Kidney capillary endothelial cell (primary cell): ENCODE measurements at regions not wholly inside any gene's neighbourhood (a gene's known extent, or its start where the extent isn't known, plus 50 kb on each side); places are given as distances from the start of the nearest gene placed in this dataset.
"Not testable (repeated sequence)": the region's sequence is repeated elsewhere in the genome, so short reads cannot be mapped to it uniquely, and the experiment has no call there.

Experiments
- DNase-seq: peaks from one replicate; pipeline ENCODE4 v3.0.0-alpha.2; 2018; ENCODE audit warnings: low spot score

GRCh38 chr4:33071535-33071934, 2351.4 kb downstream of the PCDH7 start:
- no peak for DNase-seq

GRCh38 chr4:33072298-33073089, 2352.3 kb downstream of the PCDH7 start:
- DNase-seq, result no peak

GRCh38 chr4:33073811-33074210, 2353.6 kb downstream of the PCDH7 start:
- DNase-seq, result no peak

GRCh38 chr4:33078145-33078544, 2358.0 kb downstream of the PCDH7 start:
- no peak for DNase-seq

DNA sequence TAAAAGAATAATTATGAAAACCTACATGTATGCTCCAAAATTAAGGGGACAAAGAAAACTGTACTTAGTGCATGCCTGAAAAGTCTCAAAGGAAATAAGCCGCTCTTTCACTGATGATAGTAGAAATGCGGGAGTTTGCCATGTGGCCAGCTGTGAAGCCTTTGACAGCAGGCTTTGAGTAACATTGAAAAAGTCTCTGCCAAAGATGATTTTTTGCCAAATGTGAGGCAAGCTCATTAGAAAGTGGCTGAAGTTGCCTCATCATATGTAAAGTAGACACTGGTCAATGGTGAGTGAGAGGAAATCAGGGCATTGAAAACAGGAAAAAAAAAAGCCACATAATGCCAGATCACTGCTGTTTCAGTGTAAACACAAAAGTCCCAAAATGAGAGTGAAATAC, 2360.1 kb downstream of the PCDH7 start:
- no peak for DNase-seq

DNA sequence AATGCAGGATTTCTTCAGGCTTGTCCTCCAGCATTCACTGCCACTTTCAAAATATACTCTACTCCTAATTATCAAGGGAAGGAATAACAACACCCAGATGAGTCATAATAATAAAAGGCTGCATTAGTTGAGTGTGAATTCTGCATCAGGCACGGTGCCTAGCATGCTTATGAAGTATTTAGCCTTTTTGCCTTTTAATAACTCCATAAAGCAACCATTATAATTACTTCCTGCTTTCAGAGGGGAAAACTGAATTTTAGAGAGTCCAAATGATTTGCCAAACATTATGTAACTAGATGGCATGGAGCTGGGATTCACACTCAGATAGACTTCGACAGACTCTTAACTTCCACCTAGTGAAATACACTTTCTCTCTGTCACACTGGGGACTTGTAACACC, 2365.5 kb downstream of the PCDH7 start:
- DNase-seq, result no peak

DNA sequence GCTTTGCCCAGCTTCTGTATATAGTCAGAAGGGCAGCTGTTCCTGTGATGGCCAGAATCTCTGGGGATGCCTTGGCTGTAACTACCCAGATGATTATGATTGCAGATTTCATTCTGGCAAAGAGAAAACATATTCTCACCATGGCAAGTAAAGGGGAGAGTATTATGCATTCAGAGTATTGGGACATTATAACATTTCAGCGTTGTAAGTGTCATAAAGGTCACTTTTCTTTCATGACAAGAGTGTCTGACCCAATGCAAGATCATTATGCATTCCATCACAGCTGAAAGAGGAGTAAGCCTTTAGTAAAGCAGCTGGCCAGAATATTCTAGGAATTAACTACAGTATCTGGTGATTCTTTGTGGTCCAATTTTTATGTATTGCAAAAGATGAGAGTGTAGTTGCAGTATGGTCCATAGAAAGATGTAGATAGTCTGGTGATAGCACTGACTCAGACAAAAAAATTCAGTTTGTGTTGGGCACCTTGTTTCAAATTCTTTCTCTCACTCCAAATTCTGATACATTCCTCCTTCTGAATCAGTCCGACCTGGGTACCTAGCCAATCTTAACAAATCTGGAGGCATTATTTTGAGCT, 2366.3 kb downstream of the PCDH7 start:
- DNase-seq, result no peak

GRCh38 chr4:33088713-33089112, 2368.5 kb downstream of the PCDH7 start:
- no peak for DNase-seq

DNA sequence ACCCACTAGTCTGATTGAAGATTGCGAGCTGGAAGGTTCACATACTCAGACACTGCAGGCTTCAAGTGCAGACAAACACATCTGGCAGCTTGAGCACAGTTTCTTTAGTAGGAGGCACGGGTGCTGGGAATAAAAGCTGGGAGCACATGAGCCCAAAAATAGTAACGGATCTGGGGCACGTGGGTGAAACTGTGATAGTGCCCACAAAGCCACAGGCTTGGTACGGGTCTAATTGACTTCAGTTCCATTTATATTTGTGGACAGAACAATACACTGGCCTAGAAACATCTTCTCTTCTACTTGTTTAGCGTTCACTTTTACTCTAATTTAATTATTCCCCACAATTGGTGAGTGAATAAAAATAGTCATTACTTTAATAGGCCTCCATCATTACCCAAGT, 2370.7 kb downstream of the PCDH7 start:
- no peak for DNase-seq

DNA sequence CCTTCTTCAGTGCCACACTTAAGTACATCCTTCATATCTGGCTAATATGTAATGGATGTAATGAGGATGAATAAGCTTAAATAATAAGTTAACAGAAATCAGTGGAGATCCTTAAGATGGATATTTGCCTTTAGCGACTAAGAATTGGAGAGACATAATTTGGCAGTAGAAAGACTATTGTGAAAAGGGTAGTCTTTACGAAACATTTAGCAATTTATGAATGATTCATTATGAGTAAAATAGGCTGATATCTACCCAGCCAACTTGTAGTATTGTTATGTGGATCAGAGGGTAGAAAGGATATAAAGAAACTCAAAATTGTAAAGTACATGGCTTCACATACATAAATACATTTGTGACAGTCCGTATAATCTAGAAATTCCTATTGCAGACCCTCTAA, 2371.8 kb downstream of the PCDH7 start:
- no peak for DNase-seq

GRCh38 chr4:33104273-33104672, 2384.1 kb downstream of the PCDH7 start:
- no peak for DNase-seq

- no peak for DNase-seq
Observed at GRCh38 chr4:33107814-33108213, 2387.6 kb downstream of the PCDH7 start.

- no peak for DNase-seq
Observed at GRCh38 chr4:33111117-33111516, 2390.9 kb downstream of the PCDH7 start.

DNA sequence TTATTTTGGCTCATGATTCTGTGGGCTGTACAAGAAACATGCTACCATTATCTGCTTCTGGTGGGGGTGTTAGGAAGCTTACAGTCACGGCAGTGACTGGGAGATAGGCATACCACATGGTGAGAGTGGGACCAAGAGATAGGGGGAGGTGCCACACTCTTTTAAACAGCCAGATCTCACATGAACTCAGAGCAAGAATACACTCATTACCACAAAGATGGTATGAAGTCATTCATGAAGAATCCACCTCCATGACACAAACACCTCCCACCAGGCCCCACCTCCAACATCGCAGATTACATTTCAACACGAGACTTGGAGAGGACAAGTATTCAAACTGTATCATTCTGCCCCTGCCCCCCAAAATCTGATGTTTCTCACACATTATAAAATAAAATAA, 2396.7 kb downstream of the PCDH7 start:
- no peak for DNase-seq

GRCh38 chr4:33126002-33126401, 2405.8 kb downstream of the PCDH7 start:
- no peak for DNase-seq

DNA sequence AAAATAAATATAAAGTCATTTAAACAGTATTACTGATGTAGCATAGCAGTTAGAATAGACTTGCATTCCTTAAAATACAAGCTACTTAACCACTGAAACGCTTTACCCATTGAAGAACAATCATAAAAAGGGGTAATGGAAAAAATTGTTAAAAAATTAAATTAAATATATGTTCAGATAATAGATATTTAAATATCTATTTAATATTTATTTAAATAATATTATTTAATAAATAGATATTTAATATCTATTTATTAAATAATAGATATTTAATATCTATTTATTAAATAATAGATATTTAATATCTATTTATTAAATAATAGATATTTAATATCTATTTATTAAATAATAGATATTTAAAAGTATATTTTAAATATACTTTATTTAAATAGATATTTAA, 2410.5 kb downstream of the PCDH7 start:
- DNase-seq, result not testable (repeated sequence)

DNA sequence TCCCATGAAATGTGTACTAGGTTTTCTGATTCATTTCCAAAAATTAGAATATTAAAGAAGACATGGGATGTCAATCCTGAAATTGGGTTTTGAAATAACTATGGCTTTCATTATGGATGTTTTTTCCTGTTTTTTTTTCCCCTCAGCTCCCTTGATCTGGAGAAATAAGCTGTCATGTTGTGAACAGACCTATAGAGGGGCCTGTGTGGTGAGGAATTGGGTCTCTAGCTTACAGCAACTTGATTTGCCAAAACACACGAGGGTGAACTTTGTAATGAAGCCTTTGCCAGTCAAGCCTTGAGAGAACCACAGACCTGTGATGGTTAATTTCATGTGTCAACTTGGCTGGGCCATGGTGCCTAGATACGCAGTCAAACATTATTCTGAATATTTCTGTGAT, 2413.6 kb downstream of the PCDH7 start:
- DNase-seq, result no peak

- no peak for DNase-seq
Observed at GRCh38 chr4:33134366-33134765, 2414.2 kb downstream of the PCDH7 start.

- DNase-seq, result no peak
Observed at GRCh38 chr4:33149658-33150524, 2429.7 kb downstream of the PCDH7 start.

GRCh38 chr4:33150525-33150910, 2430.3 kb downstream of the PCDH7 start:
- no peak for DNase-seq

DNA sequence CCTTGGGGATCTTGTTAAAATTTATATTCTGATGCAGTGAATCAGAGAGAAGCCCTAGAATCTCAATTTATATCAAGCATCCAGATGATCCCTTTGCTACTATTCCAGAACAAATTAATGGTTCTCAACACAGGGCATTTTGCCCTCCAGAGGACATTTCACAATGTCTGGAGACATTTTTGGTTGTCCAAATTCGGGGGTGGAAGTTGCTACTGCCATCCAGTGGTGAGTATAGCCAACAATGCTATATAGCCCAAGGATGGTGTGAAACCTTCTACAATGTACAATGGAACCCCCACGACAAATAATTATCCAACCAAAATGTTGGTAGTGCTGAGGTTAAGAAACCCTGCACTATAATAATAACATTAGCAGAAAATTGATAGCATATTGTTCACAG, 2440.0 kb downstream of the PCDH7 start:
- DNase-seq, result no peak

GRCh38 chr4:33161202-33161601, 2441.0 kb downstream of the PCDH7 start:
- DNase-seq, result no peak

DNA sequence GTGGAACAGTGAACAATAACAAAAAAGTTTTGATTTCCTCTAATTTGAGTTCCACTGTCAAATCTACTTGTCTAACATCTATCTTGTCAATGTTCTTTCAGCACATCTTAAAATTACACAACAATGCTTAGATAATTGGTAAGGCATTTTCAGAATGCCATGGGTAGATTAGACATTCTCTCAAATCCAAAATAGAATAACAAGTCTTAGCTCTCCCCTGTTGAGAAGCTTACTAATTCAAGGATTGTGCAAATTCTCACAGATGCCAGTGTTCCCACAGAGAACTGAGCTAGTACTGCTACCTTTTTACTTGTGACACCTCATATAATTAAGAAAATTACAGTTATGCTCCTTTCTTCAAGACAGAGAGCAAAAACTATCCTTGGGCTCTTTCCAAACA, 2442.0 kb downstream of the PCDH7 start:
- DNase-seq, result no peak
